NB4 (cell line): ENCODE measurements at regions not wholly inside any gene's neighbourhood (a gene's known extent, or its start where the extent isn't known, plus 50 kb on each side); places are given as distances from the start of the nearest gene placed in this dataset.

Experiments used
- CTCF ChIP-seq: IDR thresholded peaks from one replicate; pipeline ENCODE4 v1.5.1; 2012; ENCODE audit warnings: low read depth, low read length
- MAX ChIP-seq: IDR thresholded peaks from 2 replicates; pipeline ENCODE4 v1.6.1; 2011; ENCODE audit warnings: low read depth, low read length

GRCh38 chr1:115462566-115463076, 124.6 kb upstream of the NGF start:
- TF ChIP-seq CTCF, result no peak
- TF ChIP-seq MAX, result no peak
